Gastroesophageal sphincter (tissue), 3 donors: ENCODE measurements at regions not wholly inside any gene's neighbourhood (a gene's known extent, or its start where the extent isn't known, plus 50 kb on each side); places are given as distances from the start of the nearest gene placed in this dataset.

Experiments
- POLR2A ChIP-seq, 2 donors: fragments of 450-650 bp; IDR thresholded peaks; one replicate each; pipeline ENCODE4 v1.6.1; 2017; ENCODE audit warnings: antibody characterized with exemption in 2 of 2, mild to moderate bottlenecking in 2 of 2, moderate library complexity in 1 of 2
- POLR2AphosphoS5 ChIP-seq: sonication (generic); formaldehyde crosslinking; IDR thresholded peaks from one replicate; pipeline ENCODE4 v1.6.1; 2017; ENCODE audit warnings: antibody characterized with exemption
- TF ChIP-seq, protein P1 (sequence below), 4 experiments: fragments of 200-600 bp in 2 of 4; fragments of 450-650 bp in 2 of 4; sonication (generic) in 1 of 4; IDR thresholded peaks; one replicate each; pipeline ENCODE4 v1.5.1; 2017 to 2019; ENCODE audit warnings: antibody characterized with exemption in 4 of 4, mild to moderate bottlenecking in 2 of 4, moderate library complexity in 2 of 4

DNA sequence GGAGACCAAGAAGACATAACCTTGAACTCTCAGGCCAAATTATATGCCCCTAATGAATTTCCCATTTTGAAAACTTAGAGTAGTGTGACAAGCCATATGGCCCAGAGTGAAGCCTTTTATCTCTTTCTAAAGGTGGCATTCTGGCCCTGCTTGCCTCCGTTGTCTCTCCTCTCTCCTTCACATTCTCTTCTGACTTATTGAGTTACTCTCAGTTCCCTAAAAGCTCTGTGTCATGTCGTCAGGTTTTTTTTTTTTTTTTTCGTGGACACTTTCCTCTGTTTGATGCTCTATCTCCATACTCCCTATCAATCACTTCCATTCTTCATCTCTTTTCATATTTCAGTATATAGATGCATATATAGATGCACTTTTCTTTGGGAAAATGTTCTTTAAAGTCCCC, 128.1 kb upstream of the RPRM start:
- TF ChIP-seq POLR2A (IDR thresholded peaks at IDR 0.05) (no peak), POLR2AphosphoS5 (no peak)
- TF ChIP-seq, protein P1, sequence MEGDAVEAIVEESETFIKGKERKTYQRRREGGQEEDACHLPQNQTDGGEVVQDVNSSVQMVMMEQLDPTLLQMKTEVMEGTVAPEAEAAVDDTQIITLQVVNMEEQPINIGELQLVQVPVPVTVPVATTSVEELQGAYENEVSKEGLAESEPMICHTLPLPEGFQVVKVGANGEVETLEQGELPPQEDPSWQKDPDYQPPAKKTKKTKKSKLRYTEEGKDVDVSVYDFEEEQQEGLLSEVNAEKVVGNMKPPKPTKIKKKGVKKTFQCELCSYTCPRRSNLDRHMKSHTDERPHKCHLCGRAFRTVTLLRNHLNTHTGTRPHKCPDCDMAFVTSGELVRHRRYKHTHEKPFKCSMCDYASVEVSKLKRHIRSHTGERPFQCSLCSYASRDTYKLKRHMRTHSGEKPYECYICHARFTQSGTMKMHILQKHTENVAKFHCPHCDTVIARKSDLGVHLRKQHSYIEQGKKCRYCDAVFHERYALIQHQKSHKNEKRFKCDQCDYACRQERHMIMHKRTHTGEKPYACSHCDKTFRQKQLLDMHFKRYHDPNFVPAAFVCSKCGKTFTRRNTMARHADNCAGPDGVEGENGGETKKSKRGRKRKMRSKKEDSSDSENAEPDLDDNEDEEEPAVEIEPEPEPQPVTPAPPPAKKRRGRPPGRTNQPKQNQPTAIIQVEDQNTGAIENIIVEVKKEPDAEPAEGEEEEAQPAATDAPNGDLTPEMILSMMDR (IDR thresholded peaks at IDR 0.05) = no peak
